PC-9 (cell line): ENCODE measurements at regions not wholly inside any gene's neighbourhood (a gene's known extent, or its start where the extent isn't known, plus 50 kb on each side); places are given as distances from the start of the nearest gene placed in this dataset.

ENCODE experiments used
- CTCF ChIP-seq: fragments of 200-600 bp; sonication (generic); conservative IDR thresholded peaks from 2 replicates; pipeline ENCODE4 v1.6.1; 2017; ENCODE audit warnings: mixed run types, antibody characterized with exemption, mild to moderate bottlenecking, moderate library complexity
- EZH2 ChIP-seq: fragments of 200-600 bp; sonication (generic); IDR thresholded peaks from 2 replicates; pipeline ENCODE4 v1.8.0; 2017; ENCODE audit warnings: antibody characterized with exemption, low read depth

- no peak for TF ChIP-seq CTCF
- no peak for TF ChIP-seq EZH2
These were observed 1492.1 kb downstream of the MRPL39 start for GRCh38 chr21:24115141-24115540.
